K562 (cell line): ENCODE measurements at regions not wholly inside any gene's neighbourhood (a gene's known extent, or its start where the extent isn't known, plus 50 kb on each side); places are given as distances from the start of the nearest gene placed in this dataset.

Experiments
- ATAC-seq: fragments of 200-7000 bp; cut with Tn5 transposase; 3 replicates; pipeline ENCODE4 v1.9.1; 2020; ENCODE audit warnings: moderate library complexity
- BruUV-seq: library from RNA; stranded (reverse); fragments of 400-500 nt; replicated peaks from 2 replicates; lab custom pipeline; 2021; lab: Mats Ljungman, UMichigan
- CTCF ChIA-PET: fragments of 300-600 bp; formaldehyde crosslinking; extraction: SDS; loops from one replicate; lab custom pipeline; 2021; ENCODE audit warnings: low intra/inter-chr PET ratio; lab: Yijun Ruan, JAX
- POLR2A ChIA-PET: fragments of 300-600, 350-650 bp; sonication (Branson Sonifier 250); formaldehyde crosslinking; extraction: SDS; loops from one replicate; lab custom pipeline; 2021; ENCODE audit warnings: antibody characterized with exemption, inconsistent platforms; lab: Yijun Ruan, JAX
- DNase-seq, 4 experiments: peaks; one replicate each; pipeline versions ENCODE4 v3.0.0 to v3.0.0-alpha.2; 2011 to 2018; ENCODE audit warnings: low spot score in 3 of 4, mixed read lengths in 3 of 4; ENCODE audit errors: extremely low read depth in 1 of 4
- FAIRE-seq: peaks from 2 replicates; lab custom pipeline; 2011; peaks lifted over from hg19 to GRCh38; lab: Jason Lieb, UNC
- H2AFZ ChIP-seq: 2 replicates; pipeline ENCODE4 v1.6.0; 2011; ENCODE audit warnings: low read depth, low read length, control low read depth, inconsistent platforms
- H3K27ac ChIP-seq: fragments of 200-600 bp; 3 replicates; pipeline ENCODE4 v1.8.0; 2011; ENCODE audit warnings: low read depth, mild to moderate bottlenecking, control low read depth, inconsistent platforms, low read length, moderate library complexity, mixed read lengths; ENCODE audit errors: extremely low read depth
- H3K27me3 ChIP-seq, 2 experiments: fragments of 300-600 bp in 1 of 2; 2 replicates in 1 of 2; 3 replicates in 1 of 2; pipeline versions ENCODE4 v1.6.0 to v1.8.0; 2011; ENCODE audit warnings: inconsistent platforms in 2 of 2, low read length in 2 of 2, mild to moderate bottlenecking in 1 of 2, mixed read lengths in 1 of 2, moderate library complexity in 1 of 2; ENCODE audit not compliant: control insufficient read depth in 2 of 2, insufficient read depth in 2 of 2
- H3K36me3 ChIP-seq: fragments of 300-600 bp; 3 replicates; pipeline ENCODE4 v1.8.0; 2011; ENCODE audit warnings: mild to moderate bottlenecking, low read length, inconsistent platforms; ENCODE audit not compliant: control insufficient read depth, insufficient read depth
- H3K4me1 ChIP-seq, 2 experiments: fragments of 200-600 bp in 1 of 2; replicated peaks in 1 of 2; 2 replicates in 1 of 2; 3 replicates in 1 of 2; pipeline versions ENCODE4 v1.5.1 to v1.8.0; 2011; ENCODE audit warnings: inconsistent platforms in 2 of 2, low read length in 2 of 2, mild to moderate bottlenecking in 1 of 2, mixed read lengths in 1 of 2, moderate library complexity in 1 of 2; ENCODE audit not compliant: control insufficient read depth in 2 of 2, insufficient read depth in 2 of 2
- H3K4me2 ChIP-seq: 2 replicates; pipeline ENCODE4 v1.6.1; 2011; ENCODE audit warnings: low read length, control low read depth, inconsistent platforms, mixed read lengths; ENCODE audit not compliant: insufficient read depth
- H3K4me3 ChIP-seq: fragments of 200-600 bp; sonication (generic), shearing (Covaris generic); 2 replicates; pipeline ENCODE4 v1.5.1; 2016; ENCODE audit warnings: control low read depth, inconsistent platforms
- H3K79me2 ChIP-seq: fragments of 200-600 bp; 3 replicates; pipeline ENCODE4 v1.8.0; 2011; ENCODE audit warnings: low read length, inconsistent platforms; ENCODE audit not compliant: control insufficient read depth, insufficient read depth
- H3K9ac ChIP-seq, 2 experiments: 2 replicates each; pipeline versions ENCODE4 v1.6.0 to v1.6.1; 2011; ENCODE audit warnings: low read depth in 2 of 2, low read length in 2 of 2, control low read depth in 1 of 2, inconsistent platforms in 1 of 2, mild to moderate bottlenecking in 1 of 2, mixed read lengths in 1 of 2; ENCODE audit not compliant: insufficient read depth in 1 of 2
- H3K9me1 ChIP-seq: one replicate; pipeline ENCODE4 v1.6.0; 2011; ENCODE audit warnings: inconsistent platforms, mild to moderate bottlenecking, low read length, moderate library complexity; ENCODE audit not compliant: control insufficient read depth, insufficient read depth
- H3K9me3 ChIP-seq: replicated peaks from 2 replicates; pipeline ENCODE4 v1.5.1; 2011; ENCODE audit warnings: low read depth, low read length, inconsistent platforms; ENCODE audit not compliant: control insufficient read depth, insufficient read depth
- H4K20me1 ChIP-seq: replicated peaks from 2 replicates; pipeline ENCODE4 v1.6.1; 2011; ENCODE audit warnings: low read length, inconsistent platforms, mixed read lengths; ENCODE audit not compliant: control insufficient read depth, insufficient read depth
- CHCHD3 ChIP-seq: fragments of 250-450 bp; sonication (Bioruptor Pico); IDR thresholded peaks from 2 replicates; pipeline ENCODE4 v2.1.2; 2022; ENCODE audit warnings: mild to moderate bottlenecking
- CHD1 ChIP-seq: fragments of 200-600 bp; sonication (generic); IDR thresholded peaks from one replicate; pipeline ENCODE4 v1.6.1; 2012; ENCODE audit warnings: mild to moderate bottlenecking, moderate library complexity, low read length, inconsistent platforms
- DNMT1 ChIP-seq: fragments of 450-650 bp; IDR thresholded peaks from 2 replicates; pipeline ENCODE4 v1.6.1; 2016; ENCODE audit warnings: antibody characterized with exemption, mild to moderate bottlenecking
- ELF1 ChIP-seq: fragments of 200-800 bp; sonication (Bioruptor generic); IDR thresholded peaks from 2 replicates; pipeline ENCODE4 v1.6.1; 2016; ENCODE audit warnings: missing genetic modification characterization, missing compliant biosample characterization
- FOS ChIP-seq: IDR thresholded peaks from 3 replicates; pipeline ENCODE4 v1.6.1; 2011; ENCODE audit not compliant: insufficient read length; ENCODE audit errors: extremely low read depth
- FOXJ3 ChIP-seq: sonication (generic); formaldehyde crosslinking; IDR thresholded peaks from 2 replicates; pipeline ENCODE4 v1.4.0; 2020; ENCODE audit warnings: mild to moderate bottlenecking, missing genetic modification reagents
- GTF2F1 ChIP-seq: IDR thresholded peaks from 2 replicates; pipeline ENCODE4 v1.6.1; 2011; ENCODE audit warnings: low read depth, low read length, improper control_type of control experiment
- RB1 ChIP-seq: fragments of 450-650 bp; IDR thresholded peaks from 2 replicates; pipeline ENCODE4 v1.6.1; 2017; ENCODE audit warnings: low read depth, mild to moderate bottlenecking
- SAFB ChIP-seq: fragments of 200-400 bp; formaldehyde crosslinking; IDR thresholded peaks from 2 replicates; pipeline ENCODE4 v1.6.1; 2017; ENCODE audit warnings: low read depth, low read length, borderline replicate concordance
- XRCC3 ChIP-seq: fragments of 450-650 bp; IDR thresholded peaks from 2 replicates; pipeline ENCODE4 v1.6.1; 2017; ENCODE audit warnings: mild to moderate bottlenecking, moderate library complexity
- ZBTB8A ChIP-seq: fragments of 450-650 bp; IDR thresholded peaks from 2 replicates; pipeline ENCODE4 v1.6.1; 2018; ENCODE audit warnings: mild to moderate bottlenecking, moderate library complexity; ENCODE audit not compliant: partially characterized antibody
- WGBS: fragments of 100-300 bp; shearing (Covaris generic); methylation state at CpG from one replicate; pipeline ENCODE4 v1.1.6; 2016; ENCODE audit warnings: low coverage, mixed read lengths; ENCODE audit not compliant: insufficient coverage; ENCODE audit errors: missing lambda C conversion rate; 5-methylcytosine and 5-hydroxymethylcytosine counted together
- in situ Hi-C: fragments of 300-500 bp; cut with MboI; formaldehyde crosslinking; loops from 4 replicates; pipeline ENCODE4 v1.15.0; 2018; ENCODE audit warnings: inconsistent platforms, mixed read lengths
- intact Hi-C: fragments of 100-400 bp; cut with micrococcal nuclease; formaldehyde crosslinking; loops from 2 replicates; pipeline ENCODE4 v1.14.2; 2022
- TF ChIP-seq, protein P1 (sequence below): fragments of 450-650 bp; IDR thresholded peaks from 2 replicates; pipeline ENCODE4 v1.6.1; 2017; ENCODE audit warnings: mild to moderate bottlenecking, moderate library complexity
- TF ChIP-seq, protein P2 (sequence below): fragments of 250-450 bp; sonication (Bioruptor Pico); IDR thresholded peaks from 2 replicates; pipeline ENCODE4 v1.4.0; 2020; ENCODE audit warnings: mild to moderate bottlenecking

DNA sequence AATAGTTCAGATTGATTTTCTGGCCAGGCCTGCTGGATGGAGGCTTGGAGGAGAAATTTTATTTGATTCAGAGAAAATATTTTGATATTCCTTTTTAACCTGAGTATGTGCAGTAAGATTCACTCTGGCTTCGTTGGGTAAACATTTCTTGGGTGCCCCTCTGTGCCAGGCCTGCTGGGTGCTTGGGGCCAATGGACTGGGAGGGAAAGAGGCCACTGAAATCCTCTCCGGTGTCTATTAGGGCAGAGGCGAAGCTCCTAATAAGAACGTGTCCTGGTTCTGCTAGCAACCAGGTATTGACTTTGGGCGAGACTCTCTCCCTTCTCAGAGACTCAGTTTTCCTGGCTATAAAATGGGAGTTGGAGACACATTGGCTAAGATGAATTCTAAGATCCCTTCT, 122.5 kb downstream of the CYLD start:
- no peaks in the 10 kb centered on the region for H3K9me3 ChIP-seq
- DNase-seq, result no peak
- TF ChIP-seq, protein P1, sequence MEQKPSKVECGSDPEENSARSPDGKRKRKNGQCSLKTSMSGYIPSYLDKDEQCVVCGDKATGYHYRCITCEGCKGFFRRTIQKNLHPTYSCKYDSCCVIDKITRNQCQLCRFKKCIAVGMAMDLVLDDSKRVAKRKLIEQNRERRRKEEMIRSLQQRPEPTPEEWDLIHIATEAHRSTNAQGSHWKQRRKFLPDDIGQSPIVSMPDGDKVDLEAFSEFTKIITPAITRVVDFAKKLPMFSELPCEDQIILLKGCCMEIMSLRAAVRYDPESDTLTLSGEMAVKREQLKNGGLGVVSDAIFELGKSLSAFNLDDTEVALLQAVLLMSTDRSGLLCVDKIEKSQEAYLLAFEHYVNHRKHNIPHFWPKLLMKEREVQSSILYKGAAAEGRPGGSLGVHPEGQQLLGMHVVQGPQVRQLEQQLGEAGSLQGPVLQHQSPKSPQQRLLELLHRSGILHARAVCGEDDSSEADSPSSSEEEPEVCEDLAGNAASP, result no peak
- TF ChIP-seq FOS (no peak), ELF1 (tag) (no peak), GTF2F1 (no peak)
- H2AFZ ChIP-seq, result no peak overlapping the region
- 0% methylated on average over 5 of the region's 5 CpGs for WGBS
- H3K4me1 ChIP-seq, result no peaks in the 10 kb centered on the region
- H3K4me3 ChIP-seq, result no peak overlapping the region
- ChIA-PET CTCF (no interaction called here), POLR2A (no interaction called here)
- in situ Hi-C loops (no loop called here), intact Hi-C loops (no loop called here)
- no peaks in the 10 kb centered on the region for H4K20me1 ChIP-seq
- H3K9me1 ChIP-seq, result peaks cover 5% of the 10 kb centered on the region
- FAIRE-seq, result no peak
- no peak for ATAC-seq
- H3K27ac ChIP-seq, result no peak overlapping the region
- H3K36me3 ChIP-seq, result no peaks in the 10 kb centered on the region
- H3K9ac ChIP-seq, result no peak overlapping the region
- BruUV-seq, result no TSS peak
- no peaks in the 10 kb centered on the region for H3K79me2 ChIP-seq
- H3K4me2 ChIP-seq, result no peak overlapping the region
- peaks cover 0 to 15% of the 10 kb centered on the region in 2 experiments; a peak in 2 of 5 replicates for H3K27me3 ChIP-seq

DNA sequence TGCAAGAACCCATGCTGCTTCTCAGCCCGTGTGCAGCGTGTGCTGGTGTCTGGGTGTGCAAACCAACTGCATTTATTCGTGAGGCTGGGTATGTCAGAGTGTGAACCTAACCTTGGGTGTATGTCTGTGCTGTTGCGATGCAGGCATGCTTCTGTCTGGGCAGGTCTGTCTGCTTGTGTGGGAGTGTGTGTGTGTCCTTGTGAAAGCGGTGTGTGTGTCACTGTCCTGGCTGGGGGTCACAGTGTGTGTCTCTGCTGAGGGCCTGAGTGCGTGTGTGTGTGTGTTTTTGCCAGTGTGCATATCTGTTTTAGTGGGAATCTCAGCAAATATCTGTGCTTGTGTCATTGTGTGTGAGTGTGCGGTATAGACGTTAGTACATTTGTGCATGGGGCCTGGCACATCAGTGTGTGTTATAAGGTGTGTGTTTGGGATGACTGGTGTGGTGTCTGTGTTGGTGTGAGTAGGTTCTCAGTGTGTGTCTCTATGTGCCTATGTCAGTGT, 121.8 kb downstream of the CYLD start:
- POLR2A ChIA-PET, result no interaction called here
- Histone ChIP-seq H3K4me3 (no peak overlapping the region), H3K4me1 (no peaks in the 10 kb centered on the region), H3K27me3 (peaks cover 0 to 15% of the 10 kb centered on the region in 2 experiments; a peak in 2 of 5 replicates), H3K9me1 (peaks cover 5% of the 10 kb centered on the region), H3K4me2 (no peak overlapping the region), H3K9me3 (no peaks in the 10 kb centered on the region), H3K79me2 (no peaks in the 10 kb centered on the region)
- WGBS, result 2% methylated on average over 6 of the region's 8 CpGs
- no TSS peak for BruUV-seq
- in situ Hi-C loops, result no loop called here
- DNase-seq, result no peak
- no peak for TF ChIP-seq SAFB
- TF ChIP-seq FOXJ3 (CRISPR knock-in tag), result no peak
- no peak for TF ChIP-seq ZBTB8A
- no peak for TF ChIP-seq CHCHD3 (CRISPR knock-in tag)
- no peak for TF ChIP-seq DNMT1
- TF ChIP-seq RB1, result no peak
- no peak for TF ChIP-seq CHD1
- TF ChIP-seq XRCC3, result no peak
- TF ChIP-seq, protein P2, sequence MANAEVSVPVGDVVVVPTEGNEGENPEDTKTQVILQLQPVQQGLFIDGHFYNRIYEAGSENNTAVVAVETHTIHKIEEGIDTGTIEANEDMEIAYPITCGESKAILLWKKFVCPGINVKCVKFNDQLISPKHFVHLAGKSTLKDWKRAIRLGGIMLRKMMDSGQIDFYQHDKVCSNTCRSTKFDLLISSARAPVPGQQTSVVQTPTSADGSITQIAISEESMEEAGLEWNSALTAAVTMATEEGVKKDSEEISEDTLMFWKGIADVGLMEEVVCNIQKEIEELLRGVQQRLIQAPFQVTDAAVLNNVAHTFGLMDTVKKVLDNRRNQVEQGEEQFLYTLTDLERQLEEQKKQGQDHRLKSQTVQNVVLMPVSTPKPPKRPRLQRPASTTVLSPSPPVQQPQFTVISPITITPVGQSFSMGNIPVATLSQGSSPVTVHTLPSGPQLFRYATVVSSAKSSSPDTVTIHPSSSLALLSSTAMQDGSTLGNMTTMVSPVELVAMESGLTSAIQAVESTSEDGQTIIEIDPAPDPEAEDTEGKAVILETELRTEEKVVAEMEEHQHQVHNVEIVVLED, result no peak
- TF ChIP-seq, all 486 proteins: peak for 0
- FAIRE-seq, result no peak
- no peak overlapping the region for H3K9ac ChIP-seq
- intact Hi-C loops, result no loop called here
- no peaks in the 10 kb centered on the region for H3K36me3 ChIP-seq
- no peaks in the 10 kb centered on the region for H4K20me1 ChIP-seq
- no peak for ATAC-seq
- CTCF ChIA-PET, result no interaction called here
- H2AFZ ChIP-seq, result no peak overlapping the region
- no peak overlapping the region for H3K27ac ChIP-seq
